Neuronal stem cell (in vitro differentiated cells): ENCODE measurements at regions not wholly inside any gene's neighbourhood (a gene's known extent, or its start where the extent isn't known, plus 50 kb on each side); places are given as distances from the start of the nearest gene placed in this dataset.

ENCODE experiments used
- DNase-seq: peaks from one replicate; pipeline ENCODE4 v3.0.0-alpha.2; 2013; ENCODE audit warnings: low spot score
- H2AFZ ChIP-seq: one replicate; pipeline ENCODE4 v1.6.1; 2013; ENCODE audit warnings: mild to moderate bottlenecking, low read length, inconsistent platforms
- H2AK5ac ChIP-seq: 2 replicates; pipeline ENCODE4 v1.6.1; 2013; ENCODE audit warnings: low read depth, mild to moderate bottlenecking, inconsistent platforms, low read length, moderate library complexity, mixed read lengths
- H2BK120ac ChIP-seq: 2 replicates; pipeline ENCODE4 v1.6.1; 2013; ENCODE audit warnings: low read depth, mild to moderate bottlenecking, inconsistent platforms, low read length, moderate library complexity, mixed read lengths
- H2BK12ac ChIP-seq: one replicate; pipeline ENCODE4 v1.6.1; 2013; ENCODE audit warnings: low read length, inconsistent platforms
- H2BK15ac ChIP-seq: 2 replicates; pipeline ENCODE4 v1.6.1; 2013; ENCODE audit warnings: mild to moderate bottlenecking, low read length, inconsistent platforms, mixed read lengths
- H2BK5ac ChIP-seq: one replicate; pipeline ENCODE4 v1.6.1; 2013; ENCODE audit warnings: inconsistent platforms, mild to moderate bottlenecking, low read length, moderate library complexity
- H3K14ac ChIP-seq: one replicate; pipeline ENCODE4 v1.6.1; 2013; ENCODE audit warnings: low read length, inconsistent platforms
- H3K18ac ChIP-seq: 2 replicates; pipeline ENCODE4 v1.6.1; 2013; ENCODE audit warnings: low read length, inconsistent platforms
- H3K23ac ChIP-seq: 2 replicates; pipeline ENCODE4 v1.6.1; 2013; ENCODE audit warnings: low read depth, mild to moderate bottlenecking, mixed read lengths, low read length, inconsistent platforms; ENCODE audit not compliant: poor library complexity
- H3K27ac ChIP-seq: replicated peaks from 3 replicates; pipeline ENCODE4 v1.5.1; 2013; ENCODE audit warnings: low read length, inconsistent platforms
- H3K27me3 ChIP-seq, 3 experiments: 2 replicates each; pipeline ENCODE4 v1.6.1; 2013; ENCODE audit warnings: low read length in 3 of 3, mild to moderate bottlenecking in 2 of 3, inconsistent platforms in 1 of 3, low read depth in 1 of 3, mixed read lengths in 1 of 3, moderate library complexity in 1 of 3; ENCODE audit not compliant: control insufficient read depth in 3 of 3, insufficient read depth in 3 of 3
- H3K36me3 ChIP-seq, 2 donors: replicated peaks in 1 of 2; 2 replicates each; pipeline ENCODE4 v1.6.1; 2013; ENCODE audit warnings: low read length in 2 of 2; ENCODE audit not compliant: control insufficient read depth in 2 of 2, insufficient read depth in 2 of 2
- H3K4ac ChIP-seq: 2 replicates; pipeline ENCODE4 v1.6.1; 2013; ENCODE audit warnings: inconsistent platforms, mild to moderate bottlenecking, low read length, moderate library complexity
- H3K4me1 ChIP-seq, 2 donors: 1 replicate in 1 of 2; 2 replicates in 1 of 2; pipeline ENCODE4 v1.6.1; 2013; ENCODE audit warnings: low read length in 2 of 2, low read depth in 1 of 2; ENCODE audit not compliant: control insufficient read depth in 2 of 2, insufficient read depth in 1 of 2
- H3K4me2 ChIP-seq: one replicate; pipeline ENCODE4 v1.6.1; 2013; ENCODE audit warnings: mild to moderate bottlenecking, low read length, inconsistent platforms; ENCODE audit not compliant: insufficient read depth, poor library complexity, severe bottlenecking
- H3K4me3 ChIP-seq, 2 donors: 2 replicates each; pipeline ENCODE4 v1.5.1; 2013; ENCODE audit warnings: low read length in 2 of 2, mild to moderate bottlenecking in 2 of 2, inconsistent platforms in 1 of 2, moderate library complexity in 1 of 2
- H3K79me1 ChIP-seq: one replicate; pipeline ENCODE4 v1.6.1; 2013; ENCODE audit warnings: low read depth, mild to moderate bottlenecking, inconsistent platforms, low read length, moderate library complexity
- H3K9ac ChIP-seq: one replicate; pipeline ENCODE4 v1.6.1; 2013; ENCODE audit warnings: mild to moderate bottlenecking, low read depth, low read length, inconsistent platforms; ENCODE audit not compliant: poor library complexity
- H3K9me3 ChIP-seq, 2 donors: replicated peaks in 1 of 2; 2 replicates each; pipeline versions ENCODE3 to v1.6.1; 2013; ENCODE audit warnings: low read length in 2 of 2, mild to moderate bottlenecking in 2 of 2, inconsistent platforms in 1 of 2, low read depth in 1 of 2, mixed read lengths in 1 of 2, moderate library complexity in 1 of 2; ENCODE audit not compliant: control insufficient read depth in 2 of 2, insufficient read depth in 1 of 2
- H4K8ac ChIP-seq: one replicate; pipeline ENCODE4 v1.6.1; 2013; ENCODE audit warnings: low read depth, mild to moderate bottlenecking, inconsistent platforms, low read length, moderate library complexity
- H4K91ac ChIP-seq: one replicate; pipeline ENCODE4 v1.6.1; 2013; ENCODE audit warnings: low read length, low read depth, mild to moderate bottlenecking, inconsistent platforms; ENCODE audit not compliant: poor library complexity
- WGBS, 2 donors: extraction: QIAGEN DNeasy Blood & Tissue Kit; methylation state at CpG; one replicate each; pipeline ENCODE4 v1.1.7; 2013; ENCODE audit warnings: missing lambda C conversion rate in 2 of 2, mixed read lengths in 1 of 2; ENCODE audit not compliant: insufficient read length in 2 of 2, insufficient replicate concordance in 1 of 2; ENCODE audit errors: extremely low coverage in 2 of 2; 5-methylcytosine and 5-hydroxymethylcytosine counted together

- Histone ChIP-seq H3K36me3 (no peaks in the 10 kb centered on the region), H3K9me3 (no peaks in the 10 kb centered on the region), H3K4ac (no peak overlapping the region), H3K23ac (no peak overlapping the region), H2BK12ac (peak overlapping the region; percentile 88), H4K91ac (no peak overlapping the region), H3K4me2 (no peak overlapping the region), H3K27me3 (no peaks in the 10 kb centered on the region), H2AK5ac (peak overlapping the region; percentile 79), H2BK5ac (no peak overlapping the region), H2BK120ac (peak overlapping the region; percentile 24), H3K18ac (peak overlapping the region; percentile 79), H3K79me1 (no peaks in the 10 kb centered on the region), H2BK15ac (no peak overlapping the region), H3K27ac (no peak overlapping the region), H2AFZ (peak overlapping the region; percentile 64), H3K14ac (peak overlapping the region; percentile 66), H3K4me1 (peaks cover 32 to 35% of the 10 kb centered on the region in 2 donors), H4K8ac (no peak overlapping the region), H3K9ac (no peak overlapping the region), H3K4me3 (no peak overlapping the region)
- no peak for DNase-seq
- no CpG with 5 or more reads among the region's 19 CpGs for WGBS, 2 donors
Measured at GRCh38 chr9:129338724-129339430, 160.8 kb upstream of the IER5L start.

- peaks cover 35 to 38% of the 10 kb centered on the region in 2 donors for H3K4me1 ChIP-seq
- peak overlapping the region; percentile 54 for H3K4me2 ChIP-seq
- no peak overlapping the region for H3K4ac ChIP-seq
- H2BK12ac ChIP-seq: peak overlapping the region; percentile 47
- H2AK5ac ChIP-seq: peak overlapping the region; percentile 20
- H3K4me3 ChIP-seq: no peak overlapping the region
- no peaks in the 10 kb centered on the region for H3K36me3 ChIP-seq
- H3K14ac ChIP-seq: no peak overlapping the region
- no peak overlapping the region for H2AFZ ChIP-seq
- H3K27me3 ChIP-seq: no peaks in the 10 kb centered on the region
- no peak overlapping the region for H4K91ac ChIP-seq
- H3K18ac ChIP-seq: peak overlapping the region; percentile 55
- H2BK5ac ChIP-seq: no peak overlapping the region
- H4K8ac ChIP-seq: no peak overlapping the region
- peak overlapping the region; percentile 30 for H2BK15ac ChIP-seq
- no CpG with 5 or more reads among the region's 27 CpGs for WGBS, 2 donors
- no peak overlapping the region for H2BK120ac ChIP-seq
- no peaks in the 10 kb centered on the region for H3K79me1 ChIP-seq
- H3K23ac ChIP-seq: no peak overlapping the region
- H3K9ac ChIP-seq: no peak overlapping the region
- DNase-seq: no peak
- no peak overlapping the region for H3K27ac ChIP-seq
- H3K9me3 ChIP-seq: no peaks in the 10 kb centered on the region
Measured at GRCh38 chr9:129337336-129338140, 159.5 kb upstream of the IER5L start.

GRCh38 chr9:129336601-129337331 is 158.7 kb upstream of the IER5L start:
- Histone ChIP-seq H2AFZ (peak overlapping the region; percentile 70), H3K18ac (peak overlapping the region; percentile 93), H2BK12ac (peak overlapping the region; percentile 44), H3K9me3 (no peaks in the 10 kb centered on the region), H3K4me3 (no peak overlapping the region), H4K91ac (peak overlapping the region; percentile 34), H2BK5ac (peak overlapping the region; percentile 59), H3K27ac (no peak overlapping the region), H2BK15ac (peak overlapping the region; percentile 39), H3K23ac (no peak overlapping the region), H3K27me3 (no peaks in the 10 kb centered on the region), H4K8ac (peak overlapping the region; percentile 96), H3K9ac (peak overlapping the region; percentile 57), H2BK120ac (peak overlapping the region; percentile 95), H3K14ac (no peak overlapping the region), H3K79me1 (no peaks in the 10 kb centered on the region), H3K4me1 (peaks cover 37 to 38% of the 10 kb centered on the region in 2 donors), H3K4ac (peak overlapping the region; percentile 54), H3K4me2 (peak overlapping the region; percentile 54), H2AK5ac (peak overlapping the region; percentile 84), H3K36me3 (no peaks in the 10 kb centered on the region)
- no CpG with 5 or more reads among the region's 56 CpGs for whole genome bisulfite sequencing, 2 donors
- no peak for DNase-seq
